ENCODE measurements at regions not wholly inside any gene's neighbourhood (a gene's known extent, or its start where the extent isn't known, plus 50 kb on each side); places are given as distances from the start of the nearest gene placed in this dataset.
"Not testable (repeated sequence)": the region's sequence is repeated elsewhere in the genome, so short reads cannot be mapped to it uniquely, and the experiment has no call there.

DNA sequence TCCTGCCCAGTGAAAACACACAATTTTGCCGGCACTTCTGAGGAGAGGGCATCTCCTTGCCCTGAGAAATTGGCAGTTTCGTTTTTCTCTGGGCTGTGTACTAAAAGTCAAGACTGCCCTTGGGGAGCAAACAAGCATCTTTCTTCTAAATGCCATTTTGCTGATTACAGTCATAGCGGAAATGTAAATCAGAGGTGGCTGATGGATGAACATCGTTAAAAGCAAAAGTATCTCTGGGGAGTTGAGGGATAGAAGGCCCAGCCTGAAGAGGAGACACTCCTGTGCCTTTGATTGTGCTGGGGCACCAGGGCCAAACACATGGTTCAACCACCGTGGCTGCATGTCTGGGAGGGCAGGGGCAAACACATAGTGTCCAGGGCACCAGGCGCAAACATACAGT is 49.8 kb downstream of the ABCC12 start:
- DNase-seq, result no peak

DNA sequence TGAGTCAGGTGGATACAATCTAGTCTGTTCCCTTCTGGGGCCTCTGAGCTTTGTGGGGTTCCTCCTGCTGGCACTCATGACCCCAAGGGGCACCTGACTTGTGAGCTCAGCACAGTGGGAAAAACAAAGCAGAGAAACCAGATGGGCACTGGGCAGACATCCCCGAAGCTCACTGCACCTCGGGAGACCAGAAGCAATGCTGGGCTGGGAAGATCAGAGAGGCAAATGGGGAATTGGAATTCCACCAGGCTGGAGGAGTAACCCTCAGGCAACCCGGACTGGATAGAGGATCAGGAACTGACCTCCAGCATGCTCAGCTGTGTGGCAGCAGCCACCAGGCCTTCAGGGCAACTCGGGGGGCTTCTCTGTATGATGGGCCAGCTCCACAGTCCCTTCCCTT is 50.3 kb downstream of the ABCC12 start:
- DNase-seq, result no peak

- DNase-seq, result no peak
Observed at GRCh38 chr16:48103591-48103990, 52.2 kb downstream of the ABCC12 start.

GRCh38 chr16:48102083-48103008 is 53.4 kb downstream of the ABCC12 start:
- no peak for DNase-seq

DNA sequence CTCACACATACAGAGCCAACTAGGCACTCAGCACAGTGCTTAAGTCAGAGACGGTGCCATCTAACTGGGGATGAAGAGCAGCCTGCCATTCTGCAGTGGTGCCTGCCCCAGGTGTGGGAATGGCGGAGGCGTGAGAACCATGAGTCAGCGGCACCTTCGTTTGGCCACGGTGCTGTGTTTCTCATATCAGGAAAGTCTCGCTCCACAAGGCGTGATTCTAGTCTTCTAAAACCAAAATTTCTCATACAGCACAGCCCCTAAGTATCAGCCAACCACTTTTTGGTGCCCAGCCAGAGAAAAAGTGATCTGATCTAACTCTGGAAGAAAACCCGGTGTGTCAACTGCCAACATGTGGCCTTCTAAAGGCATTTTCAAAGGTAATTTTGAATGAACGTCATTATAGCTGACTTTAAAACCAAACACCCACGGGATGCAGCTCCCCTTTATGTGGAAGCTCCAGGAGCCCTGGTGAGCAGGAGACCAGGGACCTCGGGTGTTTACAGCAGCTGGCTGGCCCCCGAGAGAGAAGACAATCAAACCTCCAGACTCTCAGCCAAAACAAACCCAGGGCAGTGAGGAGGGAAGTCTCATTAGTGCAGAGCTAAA is 54.6 kb downstream of the ABCC12 start:
- peak; percentile 62 for DNase-seq

DNA sequence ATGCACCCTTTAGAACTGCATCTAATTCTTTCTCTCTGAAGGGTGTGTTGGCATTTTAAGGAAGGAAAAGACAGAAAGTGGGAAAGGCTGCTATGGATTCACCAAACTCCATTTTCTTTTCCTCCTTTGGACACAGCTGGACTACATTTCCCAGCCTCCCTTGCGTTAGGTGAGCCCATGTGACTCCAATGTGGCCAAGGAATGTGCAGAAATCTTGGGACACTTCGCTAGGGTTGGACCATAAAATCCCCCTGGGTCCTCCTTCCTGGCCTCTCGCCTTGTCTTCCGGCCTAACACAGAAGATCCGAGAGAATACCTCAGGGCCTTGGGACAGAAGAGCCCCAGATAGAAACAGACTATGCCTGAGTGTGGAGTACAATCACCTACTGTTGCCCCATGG is 56.3 kb downstream of the ABCC12 start:
- no peak for DNase-seq

- no peak for DNase-seq
Observed at GRCh38 chr16:48098472-48098871, 57.3 kb downstream of the ABCC12 start.

- DNase-seq, result no peak
Observed at GRCh38 chr16:48091117-48091516, 64.7 kb downstream of the ABCC12 start.

DNA sequence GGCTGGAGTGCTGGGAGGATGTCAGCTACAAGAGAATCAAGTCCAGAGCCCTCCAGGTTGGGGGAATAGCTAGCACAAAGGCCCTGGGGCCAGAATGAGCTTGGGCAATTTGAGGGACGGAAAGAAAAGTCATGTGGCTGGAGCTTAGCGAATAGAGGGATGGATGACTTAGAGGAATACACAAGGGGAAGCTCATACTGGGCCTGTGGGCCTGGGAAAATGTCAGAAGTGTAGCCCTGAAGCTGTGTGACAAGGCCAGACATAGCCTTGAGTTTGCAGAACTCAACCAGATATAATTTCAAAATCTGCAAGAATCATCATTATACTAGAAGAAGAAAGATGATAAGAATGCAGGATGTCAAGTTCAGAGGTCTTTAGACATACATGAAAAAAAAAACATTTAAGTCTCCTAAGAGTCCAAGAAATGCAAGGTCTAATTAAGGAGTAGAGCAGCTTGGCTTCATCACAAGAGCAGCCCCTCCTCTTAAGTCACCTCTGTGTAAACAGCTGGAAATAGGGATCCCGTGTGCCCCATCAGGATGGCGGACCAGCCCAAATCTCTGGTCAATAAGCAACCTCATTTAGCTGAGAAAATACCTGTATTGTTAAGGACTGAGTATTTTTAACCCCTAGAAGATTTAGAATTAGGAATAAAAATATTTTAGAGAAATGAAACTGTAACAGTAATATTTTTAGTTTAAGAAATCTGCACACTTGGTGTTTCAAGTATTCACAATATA is 66.6 kb downstream of the ABCC12 start:
- no peak for DNase-seq

GRCh38 chr16:48087639-48088038 is 68.2 kb downstream of the ABCC12 start:
- no peak for DNase-seq

- no peak for DNase-seq
Observed at GRCh38 chr16:48086422-48086821, 69.4 kb downstream of the ABCC12 start.

- no peak for DNase-seq
Observed at GRCh38 chr16:48085729-48086128, 70.1 kb downstream of the ABCC12 start.

GRCh38 chr16:48084826-48085225 is 71.0 kb downstream of the ABCC12 start:
- no peak for DNase-seq

DNA sequence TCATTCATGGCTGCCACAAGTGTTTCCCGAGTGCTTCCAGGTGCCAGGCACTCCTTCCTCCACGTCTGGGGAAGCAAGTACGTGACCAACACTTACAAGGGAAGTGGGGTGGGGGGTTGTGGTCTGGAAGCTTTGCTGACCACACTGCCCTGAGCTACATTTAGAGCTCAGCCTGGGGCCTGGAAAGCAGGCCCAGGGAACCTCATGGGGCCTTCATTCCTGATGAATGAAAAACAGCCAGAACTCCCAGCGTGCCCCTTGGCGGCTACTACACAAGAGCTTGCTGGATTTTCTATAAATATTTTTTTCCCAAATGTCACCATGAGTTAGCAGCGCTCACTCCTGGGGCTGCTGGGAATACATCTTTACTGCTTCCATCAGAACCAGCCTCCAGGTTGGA is 73.3 kb downstream of the ABCC12 start:
- no peak for DNase-seq

DNA sequence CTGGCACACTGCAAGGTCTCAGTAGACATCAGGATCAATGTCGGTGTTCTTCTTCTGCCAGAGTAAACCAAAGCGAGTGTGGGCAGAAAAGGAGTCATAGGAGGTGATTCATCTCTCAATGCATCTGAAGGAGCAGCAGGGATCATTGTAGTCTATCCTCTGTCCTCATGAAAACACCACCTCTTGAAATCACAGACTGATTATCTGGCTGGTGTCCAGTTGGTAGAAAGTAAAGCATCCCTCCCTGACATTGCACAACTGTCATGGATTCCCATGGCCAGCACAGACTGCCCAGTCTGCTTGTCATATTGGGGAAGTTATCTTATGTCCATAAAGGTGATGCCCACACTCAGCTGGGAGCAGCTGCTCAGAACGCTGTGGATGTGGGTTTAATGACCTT is 74.1 kb downstream of the ABCC12 start:
- no peak for DNase-seq

- DNase-seq, result no peak
Observed at GRCh38 chr16:48076455-48077012, 79.3 kb downstream of the ABCC12 start.

- no peak for DNase-seq
Observed at GRCh38 chr16:48075398-48075797, 80.4 kb downstream of the ABCC12 start.

DNA sequence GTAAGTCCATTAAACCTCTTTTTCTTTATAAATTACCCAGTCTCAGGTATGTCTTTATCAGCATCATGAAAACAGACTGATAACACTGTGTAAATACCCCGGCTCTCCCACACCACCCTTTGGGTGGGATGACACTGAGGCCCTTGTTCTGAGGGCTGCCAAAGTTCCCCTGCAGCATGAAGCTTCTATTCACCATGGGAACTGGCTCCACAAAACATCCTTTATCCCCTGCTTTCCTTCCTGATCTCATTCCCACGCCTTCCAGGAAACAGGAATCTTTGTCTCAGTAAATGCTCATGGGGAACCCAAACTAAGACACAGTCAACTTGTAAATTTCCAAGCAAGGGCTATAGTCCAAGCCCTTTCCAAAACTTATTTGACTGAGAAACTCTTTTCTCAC is 88.4 kb downstream of the ABCC12 start:
- DNase-seq, result no peak

DNA sequence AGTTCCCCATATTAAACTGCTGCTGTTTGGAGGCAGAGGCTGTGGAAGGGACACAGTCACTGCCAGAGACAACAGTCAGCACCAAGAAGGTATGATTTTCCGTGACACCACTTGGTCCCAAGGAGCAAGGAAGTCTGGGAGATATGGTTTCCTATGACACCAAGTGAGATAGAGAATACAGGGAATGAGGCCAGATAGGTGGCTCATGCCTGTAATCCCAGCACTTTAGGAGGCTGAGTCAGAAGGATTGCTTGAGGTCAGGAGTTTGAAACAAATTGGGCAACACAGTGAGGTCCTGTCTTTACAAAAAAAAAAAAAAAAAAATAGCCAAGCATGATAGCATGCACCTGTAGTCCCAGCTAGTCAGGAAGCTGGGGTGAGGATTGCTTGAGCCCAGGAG is 90.8 kb downstream of the ABCC12 start:
- DNase-seq, result no peak

GRCh38 chr16:48062681-48063080 is 93.1 kb downstream of the ABCC12 start:
- no peak for DNase-seq

DNA sequence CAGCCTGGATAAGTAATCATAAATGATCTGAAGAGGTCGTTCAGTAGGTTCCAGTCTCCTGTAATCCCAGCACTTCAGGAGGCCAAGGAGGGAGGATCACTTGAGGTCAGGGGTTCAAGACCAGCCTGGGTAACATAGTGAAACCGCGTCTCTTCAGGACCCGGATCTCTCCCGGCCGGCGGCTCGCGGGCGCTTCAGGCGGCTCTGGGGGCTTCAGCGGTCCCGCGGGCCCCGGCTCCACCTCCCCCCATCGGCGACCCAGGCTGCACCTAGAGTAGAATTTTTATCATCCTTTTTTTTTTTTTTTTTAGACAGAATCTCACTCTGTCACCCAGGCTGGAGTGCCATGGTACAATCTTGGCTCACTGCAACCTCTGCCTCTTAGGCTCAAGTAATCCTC is 95.9 kb downstream of the ABCC12 start:
- DNase-seq, result no peak

- DNase-seq, result not testable (repeated sequence)
Observed at GRCh38 chr16:48059190-48059589, 96.6 kb downstream of the ABCC12 start.

GRCh38 chr16:48057048-48057447 is 98.7 kb downstream of the ABCC12 start:
- DNase-seq, result no peak
